ENCODE measurements at regions not wholly inside any gene's neighbourhood (a gene's known extent, or its start where the extent isn't known, plus 50 kb on each side); places are given as distances from the start of the nearest gene placed in this dataset.

DNA sequence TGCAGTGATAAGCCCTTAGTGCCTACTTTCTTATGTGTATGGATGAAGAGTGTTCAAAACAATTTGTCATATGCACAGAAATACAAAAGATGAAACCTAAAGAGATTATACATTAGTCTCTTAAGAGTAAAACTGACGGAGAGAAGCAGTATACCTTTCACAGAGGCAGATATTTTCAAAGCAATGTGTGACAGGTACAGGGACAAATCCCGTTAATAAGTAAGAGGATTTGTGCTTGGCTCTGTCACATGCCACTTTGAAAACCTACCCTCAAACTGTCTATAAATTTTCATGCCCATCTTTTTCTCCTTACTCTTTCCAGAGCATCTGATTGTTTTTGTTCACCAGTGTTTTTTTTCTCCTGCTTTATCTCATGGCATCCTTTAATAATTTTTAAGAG lies 741.3 kb upstream of the MMS22L start:
- WGBS, 2 donors: 77 to 78% methylated on average over 2 of the region's 2 CpGs
- no peaks in the 10 kb centered on the region for H3K4me1 ChIP-seq (ENCODE audit: control insufficient read depth in 1 of 2, insufficient read depth in 2 of 2, low read length in 2 of 2)
- H3K27me3 ChIP-seq (ENCODE audit: control insufficient read depth in 1 of 2, insufficient read depth in 2 of 2, low read length in 1 of 2): no peaks in the 10 kb centered on the region
- intact Hi-C loops (cut with DNase I): no loop called here
- H3K27ac ChIP-seq (ENCODE audit: low read depth in 1 of 2, low read length in 2 of 2): no peak overlapping the region
- H3K4me3 ChIP-seq (ENCODE audit: low read length in 2 of 2): no peak overlapping the region
- ATAC-seq (ENCODE audit: low FRiP score) (no peak), DNase-seq (no peak)
- H3K36me3 ChIP-seq (ENCODE audit: control insufficient read depth in 1 of 2, insufficient read depth in 2 of 2, low read length in 1 of 2): no peaks in the 10 kb centered on the region
- H3K9me3 ChIP-seq (ENCODE audit: control insufficient read depth, low read length): no peaks in the 10 kb centered on the region

DNA sequence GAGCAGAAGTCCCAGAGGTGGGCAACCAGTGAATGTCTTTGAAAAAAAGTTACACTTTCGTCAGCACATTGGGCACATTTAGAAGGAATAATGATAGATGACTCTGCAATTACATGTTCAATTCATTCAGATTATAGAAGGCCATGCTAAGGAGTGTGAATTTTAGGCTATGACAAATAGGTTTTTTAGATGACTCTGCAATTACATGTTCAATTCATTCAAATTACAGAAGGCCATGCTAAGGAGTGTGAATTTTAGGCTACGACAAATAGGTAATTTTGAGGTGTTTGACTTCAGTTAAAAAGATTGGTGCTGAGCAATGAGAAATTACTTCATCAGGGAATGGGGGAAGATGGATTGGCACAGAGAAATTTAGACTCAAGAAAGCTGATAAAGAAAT lies 744.9 kb upstream of the MMS22L start:
- 71 to 73% methylated on average over 2 of the region's 2 CpGs for WGBS, 2 donors
- Histone ChIP-seq H3K9me3 (ENCODE audit: control insufficient read depth, low read length) (no peaks in the 10 kb centered on the region), H3K27ac (ENCODE audit: low read depth in 1 of 2, low read length in 2 of 2) (no peak overlapping the region), H3K4me3 (ENCODE audit: low read length in 2 of 2) (no peak overlapping the region), H3K4me1 (ENCODE audit: control insufficient read depth in 1 of 2, insufficient read depth in 2 of 2, low read length in 2 of 2) (no peaks in the 10 kb centered on the region), H3K36me3 (ENCODE audit: control insufficient read depth in 1 of 2, insufficient read depth in 2 of 2, low read length in 1 of 2) (no peaks in the 10 kb centered on the region), H3K27me3 (ENCODE audit: control insufficient read depth in 1 of 2, insufficient read depth in 2 of 2, low read length in 1 of 2) (no peaks in the 10 kb centered on the region)
- intact Hi-C loops (cut with DNase I): no loop called here
- DNase-seq: no peak
- ATAC-seq (ENCODE audit: low FRiP score): no peak

DNA sequence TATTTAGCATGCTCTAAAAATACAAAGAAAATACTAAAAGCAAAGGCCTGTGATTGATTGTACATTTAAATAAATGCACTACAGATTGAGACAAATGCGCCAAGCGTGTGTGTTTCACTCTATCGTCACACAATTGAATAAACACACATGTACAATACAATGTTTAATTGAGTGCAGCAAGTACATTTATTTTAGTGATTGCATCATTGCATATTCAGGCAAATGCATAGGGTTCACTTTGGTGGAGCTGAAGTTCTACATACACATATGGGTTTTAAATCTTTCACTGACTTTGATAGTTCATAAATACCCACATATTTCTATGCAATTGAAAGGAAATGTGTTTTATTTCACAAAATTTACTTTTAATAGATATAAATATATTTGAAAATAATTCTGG lies 750.6 kb upstream of the MMS22L start:
- whole genome bisulfite sequencing, 2 donors: 22 to 59% methylated on average over 3 of the region's 3 CpGs
- no peaks in the 10 kb centered on the region for H3K9me3 ChIP-seq (ENCODE audit: control insufficient read depth, low read length)
- H3K27me3 ChIP-seq (ENCODE audit: control insufficient read depth in 1 of 2, insufficient read depth in 2 of 2, low read length in 1 of 2): no peaks in the 10 kb centered on the region
- DNase-seq (no peak), ATAC-seq (ENCODE audit: low FRiP score) (no peak)
- H3K36me3 ChIP-seq (ENCODE audit: control insufficient read depth in 1 of 2, insufficient read depth in 2 of 2, low read length in 1 of 2): no peaks in the 10 kb centered on the region
- H3K4me3 ChIP-seq (ENCODE audit: low read length in 2 of 2): no peak overlapping the region
- H3K27ac ChIP-seq (ENCODE audit: low read depth in 1 of 2, low read length in 2 of 2): no peak overlapping the region
- intact Hi-C loops (cut with DNase I): loop anchor here in 1 of 2 donors (10.0 kb wide), 1 partner anchor 361 kb away; no protein-coding TSS in a partner anchor
- H3K4me1 ChIP-seq (ENCODE audit: control insufficient read depth in 1 of 2, insufficient read depth in 2 of 2, low read length in 2 of 2): no peaks in the 10 kb centered on the region

DNA sequence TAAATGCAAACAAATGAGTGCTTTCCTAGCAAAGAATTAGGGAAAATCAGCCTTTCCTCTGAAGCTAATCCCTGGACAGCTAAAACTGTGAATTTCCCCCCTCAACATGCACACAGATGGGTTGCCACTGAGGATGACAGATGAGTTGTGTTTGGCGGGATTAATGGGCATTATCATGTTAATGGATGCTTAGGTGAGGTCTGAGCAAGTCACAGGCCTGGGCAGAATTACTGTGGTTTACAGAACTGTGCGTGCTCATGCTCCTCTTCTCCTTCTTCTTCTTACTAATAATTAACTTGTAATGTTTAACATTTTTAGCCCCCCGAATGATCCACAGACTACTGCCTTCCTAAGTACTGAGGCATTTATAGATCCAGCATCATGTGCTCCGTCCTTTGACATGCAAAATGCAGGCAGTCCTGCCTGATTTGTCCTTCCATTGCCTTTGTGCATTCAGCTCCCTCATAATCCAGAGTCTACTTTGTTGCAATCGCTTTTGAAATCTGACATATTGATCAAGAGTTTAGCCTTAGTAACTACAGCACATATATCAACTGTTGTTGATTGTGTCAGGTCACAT lies 753.4 kb upstream of the MMS22L start:
- DNase-seq (no peak), ATAC-seq (ENCODE audit: low FRiP score) (no peak)
- WGBS, 2 donors: 30% methylated on average over 5 of the region's 5 CpGs
- Histone ChIP-seq H3K9me3 (ENCODE audit: control insufficient read depth, low read length) (no peaks in the 10 kb centered on the region), H3K4me3 (ENCODE audit: low read length in 2 of 2) (no peak overlapping the region), H3K4me1 (ENCODE audit: control insufficient read depth in 1 of 2, insufficient read depth in 2 of 2, low read length in 2 of 2) (no peaks in the 10 kb centered on the region), H3K27me3 (ENCODE audit: control insufficient read depth in 1 of 2, insufficient read depth in 2 of 2, low read length in 1 of 2) (no peaks in the 10 kb centered on the region), H3K27ac (ENCODE audit: low read depth in 1 of 2, low read length in 2 of 2) (no peak overlapping the region), H3K36me3 (ENCODE audit: control insufficient read depth in 1 of 2, insufficient read depth in 2 of 2, low read length in 1 of 2) (no peaks in the 10 kb centered on the region)
- intact Hi-C loops (cut with DNase I): loop anchor here in 1 of 2 donors (10.0 kb wide), 1 partner anchor 358 kb away; no protein-coding TSS in a partner anchor

- no peak for ATAC-seq (ENCODE audit: low FRiP score)
- Histone ChIP-seq H3K27me3 (ENCODE audit: control insufficient read depth in 1 of 2, insufficient read depth in 2 of 2, low read length in 1 of 2) (peaks cover 0 to 1% of the 10 kb centered on the region in 2 donors), H3K9me3 (ENCODE audit: control insufficient read depth, low read length) (no peaks in the 10 kb centered on the region), H3K4me3 (ENCODE audit: low read length in 2 of 2) (no peak overlapping the region), H3K27ac (ENCODE audit: low read depth in 1 of 2, low read length in 2 of 2) (no peak overlapping the region), H3K4me1 (ENCODE audit: control insufficient read depth in 1 of 2, insufficient read depth in 2 of 2, low read length in 2 of 2) (no peaks in the 10 kb centered on the region), H3K36me3 (ENCODE audit: control insufficient read depth in 1 of 2, insufficient read depth in 2 of 2, low read length in 1 of 2) (no peaks in the 10 kb centered on the region)
- intact Hi-C loops (cut with DNase I): loop anchor here in 1 of 2 donors (10.0 kb wide), 1 partner anchor 357 kb away; no protein-coding TSS in a partner anchor
- WGBS, 2 donors: 47% methylated on average over 6 of the region's 6 CpGs
- no peak for DNase-seq
These were observed 754.6 kb upstream of the MMS22L start for GRCh38 chr6:98037571-98037970.

- WGBS, 2 donors: 29% methylated on average over 5 of the region's 5 CpGs
- DNase-seq: no peak
These were observed 756.4 kb upstream of the MMS22L start for GRCh38 chr6:98039443-98039842.

GRCh38 chr6:98039904-98040607 lies 757.0 kb upstream of the MMS22L start:
- H3K4me3 ChIP-seq (ENCODE audit: low read length in 2 of 2): no peak overlapping the region
- no peak for ATAC-seq (ENCODE audit: low FRiP score)
- WGBS, 2 donors: 17 to 18% methylated on average over 3 of the region's 3 CpGs
- H3K27me3 ChIP-seq (ENCODE audit: control insufficient read depth in 1 of 2, insufficient read depth in 2 of 2, low read length in 1 of 2): peaks cover 0 to 1% of the 10 kb centered on the region in 2 donors
- H3K4me1 ChIP-seq (ENCODE audit: control insufficient read depth in 1 of 2, insufficient read depth in 2 of 2, low read length in 2 of 2): no peaks in the 10 kb centered on the region
- no peaks in the 10 kb centered on the region for H3K9me3 ChIP-seq (ENCODE audit: control insufficient read depth, low read length)
- no peak overlapping the region for H3K27ac ChIP-seq (ENCODE audit: low read depth in 1 of 2, low read length in 2 of 2)
- H3K36me3 ChIP-seq (ENCODE audit: control insufficient read depth in 1 of 2, insufficient read depth in 2 of 2, low read length in 1 of 2): no peaks in the 10 kb centered on the region
- DNase-seq: no peak
- intact Hi-C loops (cut with DNase I): loop anchor here in 1 of 2 donors (10.0 kb wide), 1 partner anchor 355 kb away; no protein-coding TSS in a partner anchor

More at GRCh38 chr6:98039443-98039842, 756.4 kb upstream of the MMS22L start:
- Histone ChIP-seq H3K36me3 (ENCODE audit: control insufficient read depth in 1 of 2, insufficient read depth in 2 of 2, low read length in 1 of 2) (no peaks in the 10 kb centered on the region), H3K27ac (ENCODE audit: low read depth in 1 of 2, low read length in 2 of 2) (no peak overlapping the region), H3K4me1 (ENCODE audit: control insufficient read depth in 1 of 2, insufficient read depth in 2 of 2, low read length in 2 of 2) (no peaks in the 10 kb centered on the region), H3K4me3 (ENCODE audit: low read length in 2 of 2) (no peak overlapping the region), H3K27me3 (ENCODE audit: control insufficient read depth in 1 of 2, insufficient read depth in 2 of 2, low read length in 1 of 2) (peaks cover 0 to 1% of the 10 kb centered on the region in 2 donors), H3K9me3 (ENCODE audit: control insufficient read depth, low read length) (no peaks in the 10 kb centered on the region)
- no peak for ATAC-seq (ENCODE audit: low FRiP score)
- intact Hi-C loops (cut with DNase I): loop anchor here in 1 of 2 donors (10.0 kb wide), 1 partner anchor 355 kb away; no protein-coding TSS in a partner anchor

- Histone ChIP-seq H3K9me3 (ENCODE audit: control insufficient read depth, low read length) (no peaks in the 10 kb centered on the region), H3K36me3 (ENCODE audit: control insufficient read depth in 1 of 2, insufficient read depth in 2 of 2, low read length in 1 of 2) (no peaks in the 10 kb centered on the region), H3K4me3 (ENCODE audit: low read length in 2 of 2) (no peak overlapping the region), H3K4me1 (ENCODE audit: control insufficient read depth in 1 of 2, insufficient read depth in 2 of 2, low read length in 2 of 2) (no peaks in the 10 kb centered on the region), H3K27me3 (ENCODE audit: control insufficient read depth in 1 of 2, insufficient read depth in 2 of 2, low read length in 1 of 2) (peaks cover 0 to 1% of the 10 kb centered on the region in 2 donors), H3K27ac (ENCODE audit: low read depth in 1 of 2, low read length in 2 of 2) (no peak overlapping the region)
- DNase-seq: no peak
- ATAC-seq (ENCODE audit: low FRiP score): no peak
- intact Hi-C loops (cut with DNase I): no loop called here
These were observed 758.0 kb upstream of the MMS22L start for GRCh38 chr6:98041056-98041455.

DNA sequence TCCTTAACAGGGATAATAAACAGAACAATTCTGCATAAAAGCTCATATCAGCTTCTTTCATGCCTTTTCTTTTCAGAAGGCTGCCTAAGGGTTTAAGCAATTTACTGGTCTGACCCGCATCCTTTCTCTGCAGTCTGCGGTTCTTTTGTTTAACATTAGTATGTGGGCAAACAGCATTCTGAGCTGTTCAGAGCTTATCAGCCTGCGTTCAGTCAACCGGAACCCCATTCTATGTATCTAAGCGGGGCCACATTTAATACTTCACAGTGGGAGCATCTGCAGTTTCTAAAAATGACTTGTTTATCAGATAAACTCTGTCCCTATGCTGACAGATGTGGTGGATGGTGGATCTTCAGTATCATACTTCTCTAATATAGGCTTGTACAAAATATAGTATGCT lies 758.9 kb upstream of the MMS22L start:
- 14 to 15% methylated on average over 5 of the region's 5 CpGs for WGBS, 2 donors
- intact Hi-C loops (cut with DNase I): no loop called here
- no peaks in the 10 kb centered on the region for H3K4me1 ChIP-seq (ENCODE audit: control insufficient read depth in 1 of 2, insufficient read depth in 2 of 2, low read length in 2 of 2)
- DNase-seq (no peak), ATAC-seq (ENCODE audit: low FRiP score) (no peak)
- peaks cover 0 to 1% of the 10 kb centered on the region in 2 donors for H3K27me3 ChIP-seq (ENCODE audit: control insufficient read depth in 1 of 2, insufficient read depth in 2 of 2, low read length in 1 of 2)
- H3K36me3 ChIP-seq (ENCODE audit: control insufficient read depth in 1 of 2, insufficient read depth in 2 of 2, low read length in 1 of 2): no peaks in the 10 kb centered on the region
- no peak overlapping the region for H3K27ac ChIP-seq (ENCODE audit: low read depth in 1 of 2, low read length in 2 of 2)
- H3K4me3 ChIP-seq (ENCODE audit: low read length in 2 of 2): no peak overlapping the region
- no peaks in the 10 kb centered on the region for H3K9me3 ChIP-seq (ENCODE audit: control insufficient read depth, low read length)

All from aorta (tissue), 5 donors.